GM19023 (cell line): ENCODE measurements at regions not wholly inside any gene's neighbourhood (a gene's known extent, or its start where the extent isn't known, plus 50 kb on each side); places are given as distances from the start of the nearest gene placed in this dataset.
"Not testable (repeated sequence)": the region's sequence is repeated elsewhere in the genome, so short reads cannot be mapped to it uniquely, and the experiment has no call there.

ENCODE experiments used
- ATAC-seq: cut with Tn5 transposase; IDR thresholded peaks from one replicate; pipeline ENCODE4 v1.9.1; 2021; ENCODE audit warnings: mild to moderate bottlenecking, moderate library complexity; ENCODE audit not compliant: unreplicated experiment

- ATAC-seq: no peak
Observed at GRCh38 chr7:114084472-114085312, 165.9 kb upstream of the PPP1R3A start.

GRCh38 chr7:114084002-114084471 is 165.2 kb upstream of the PPP1R3A start:
- ATAC-seq: no peak

GRCh38 chr7:114083166-114084001 is 164.6 kb upstream of the PPP1R3A start:
- no peak for ATAC-seq

- ATAC-seq: no peak
Observed at GRCh38 chr7:114082642-114083165, 163.9 kb upstream of the PPP1R3A start.

GRCh38 chr7:114081606-114082425 is 163.0 kb upstream of the PPP1R3A start:
- ATAC-seq: no peak

- ATAC-seq: not testable (repeated sequence)
Observed at GRCh38 chr7:114077158-114077524, 158.3 kb upstream of the PPP1R3A start.

- ATAC-seq: not testable (repeated sequence)
Observed at GRCh38 chr7:114076392-114077157, 157.8 kb upstream of the PPP1R3A start.

- no peak for ATAC-seq
Observed at GRCh38 chr7:114073701-114074100, 154.9 kb upstream of the PPP1R3A start.

- ATAC-seq: no peak
Observed at GRCh38 chr7:114070246-114070645, 151.4 kb upstream of the PPP1R3A start.

- no peak for ATAC-seq
Observed at GRCh38 chr7:114062810-114063209, 144.0 kb upstream of the PPP1R3A start.

GRCh38 chr7:114051871-114052331 is 133.1 kb upstream of the PPP1R3A start:
- ATAC-seq: peak; percentile 80

GRCh38 chr7:114050571-114050970 is 131.8 kb upstream of the PPP1R3A start:
- ATAC-seq: no peak

GRCh38 chr7:114048386-114049235 is 129.8 kb upstream of the PPP1R3A start:
- ATAC-seq: no peak

- no peak for ATAC-seq
Observed at GRCh38 chr7:114047889-114048288, 129.1 kb upstream of the PPP1R3A start.

- ATAC-seq: no peak
Observed at GRCh38 chr7:114033475-114033874, 114.7 kb upstream of the PPP1R3A start.

- ATAC-seq: no peak
Observed at GRCh38 chr7:114026486-114027089, 107.8 kb upstream of the PPP1R3A start.

- no peak for ATAC-seq
Observed at GRCh38 chr7:114021135-114021534, 102.3 kb upstream of the PPP1R3A start.

GRCh38 chr7:114008696-114009095 is 89.9 kb upstream of the PPP1R3A start:
- ATAC-seq: no peak

- no peak for ATAC-seq
Observed at GRCh38 chr7:114007386-114007785, 88.6 kb upstream of the PPP1R3A start.
